KMS-11 (cell line): ENCODE measurements at regions not wholly inside any gene's neighbourhood (a gene's known extent, or its start where the extent isn't known, plus 50 kb on each side); places are given as distances from the start of the nearest gene placed in this dataset.

Source experiments
- H2AFZ ChIP-seq: fragments of 200-600 bp; sonication (generic); 2 replicates; pipeline ENCODE4 v1.6.1; 2016; ENCODE audit warnings: antibody characterized with exemption, mixed run types, low read depth
- H3K27ac ChIP-seq: fragments of 200-600 bp; sonication (generic); 2 replicates; pipeline ENCODE4 v1.6.1; 2016; ENCODE audit warnings: mild to moderate bottlenecking, mixed run types
- H3K27me3 ChIP-seq: fragments of 200-600 bp; sonication (generic); 2 replicates; pipeline ENCODE4 v1.6.1; 2017; ENCODE audit warnings: mild to moderate bottlenecking, low read depth, mixed run types, moderate library complexity; ENCODE audit not compliant: insufficient read depth
- H3K36me3 ChIP-seq: fragments of 200-600 bp; sonication (generic); 2 replicates; pipeline ENCODE4 v1.6.1; 2017; ENCODE audit warnings: mild to moderate bottlenecking, mixed run types; ENCODE audit not compliant: insufficient read depth
- H3K4me1 ChIP-seq: fragments of 200-600 bp; sonication (generic); 2 replicates; pipeline ENCODE4 v1.6.1; 2016; ENCODE audit warnings: mild to moderate bottlenecking, low read depth, mixed run types; ENCODE audit not compliant: poor library complexity, severe bottlenecking
- H3K4me2 ChIP-seq: fragments of 200-600 bp; sonication (generic); 2 replicates; pipeline ENCODE4 v1.7.0; 2016; ENCODE audit warnings: mild to moderate bottlenecking, mixed run types
- H3K4me3 ChIP-seq: fragments of 200-600 bp; sonication (generic); IDR thresholded peaks from 2 replicates; pipeline ENCODE4 v1.6.1; 2017; ENCODE audit warnings: low read depth, low read length, mixed read lengths; ENCODE audit not compliant: insufficient read depth
- H3K79me2 ChIP-seq: fragments of 200-600 bp; sonication (generic); 2 replicates; pipeline ENCODE4 v1.6.1; 2016; ENCODE audit warnings: low read depth, mixed run types; ENCODE audit not compliant: insufficient read depth
- H3K9ac ChIP-seq: fragments of 200-600 bp; sonication (generic); 2 replicates; pipeline ENCODE4 v1.6.1; 2016; ENCODE audit warnings: mild to moderate bottlenecking, mixed run types
- H4K20me1 ChIP-seq: fragments of 200-600 bp; sonication (generic); 2 replicates; pipeline ENCODE4 v1.6.1; 2016; ENCODE audit warnings: mild to moderate bottlenecking, mixed run types; ENCODE audit not compliant: insufficient read depth
- CTCF ChIP-seq: fragments of 200-600 bp; sonication (generic); conservative IDR thresholded peaks from 2 replicates; pipeline ENCODE4 v1.6.1; 2017; ENCODE audit warnings: low read depth, mild to moderate bottlenecking, antibody characterized with exemption, low read length, moderate library complexity, mixed read lengths

GRCh38 chr6:165922309-165922794 is 245.3 kb downstream of the TBXT start:
- Histone ChIP-seq H3K4me2 (no peak overlapping the region), H3K27me3 (no peaks in the 10 kb centered on the region), H3K36me3 (no peaks in the 10 kb centered on the region), H3K4me1 (no peaks in the 10 kb centered on the region), H3K27ac (no peak overlapping the region), H4K20me1 (no peaks in the 10 kb centered on the region), H3K4me3 (no peak overlapping the region), H3K79me2 (no peaks in the 10 kb centered on the region), H3K9ac (no peak overlapping the region), H2AFZ (no peak overlapping the region)
- TF ChIP-seq CTCF: no peak

GRCh38 chr6:165920896-165921671 is 246.6 kb downstream of the TBXT start:
- H3K79me2 ChIP-seq: no peaks in the 10 kb centered on the region
- no peak overlapping the region for H3K9ac ChIP-seq
- H3K4me3 ChIP-seq: no peak overlapping the region
- H3K36me3 ChIP-seq: no peaks in the 10 kb centered on the region
- H3K4me2 ChIP-seq: no peak overlapping the region
- no peak overlapping the region for H2AFZ ChIP-seq
- H3K27ac ChIP-seq: no peak overlapping the region
- H4K20me1 ChIP-seq: no peaks in the 10 kb centered on the region
- H3K27me3 ChIP-seq: no peaks in the 10 kb centered on the region
- no peak for TF ChIP-seq CTCF
- no peaks in the 10 kb centered on the region for H3K4me1 ChIP-seq

GRCh38 chr6:165917576-165917975 is 250.1 kb downstream of the TBXT start:
- H3K27me3 ChIP-seq: no peaks in the 10 kb centered on the region
- no peak overlapping the region for H3K4me3 ChIP-seq
- H4K20me1 ChIP-seq: no peaks in the 10 kb centered on the region
- H3K9ac ChIP-seq: no peak overlapping the region
- H3K36me3 ChIP-seq: no peaks in the 10 kb centered on the region
- no peaks in the 10 kb centered on the region for H3K4me1 ChIP-seq
- TF ChIP-seq CTCF: no peak
- H3K4me2 ChIP-seq: no peak overlapping the region
- H3K79me2 ChIP-seq: no peaks in the 10 kb centered on the region
- H3K27ac ChIP-seq: no peak overlapping the region
- no peak overlapping the region for H2AFZ ChIP-seq

- no peak overlapping the region for H3K9ac ChIP-seq
- no peaks in the 10 kb centered on the region for H3K4me1 ChIP-seq
- H2AFZ ChIP-seq: no peak overlapping the region
- no peak overlapping the region for H3K4me3 ChIP-seq
- H3K4me2 ChIP-seq: no peak overlapping the region
- H3K79me2 ChIP-seq: no peaks in the 10 kb centered on the region
- H3K36me3 ChIP-seq: no peaks in the 10 kb centered on the region
- no peak overlapping the region for H3K27ac ChIP-seq
- H4K20me1 ChIP-seq: no peaks in the 10 kb centered on the region
- no peaks in the 10 kb centered on the region for H3K27me3 ChIP-seq
- TF ChIP-seq CTCF: no peak
These were observed 252.2 kb upstream of the PDE10A start for GRCh38 chr6:165915022-165915770.
